ENCODE measurements at regions not wholly inside any gene's neighbourhood (a gene's known extent, or its start where the extent isn't known, plus 50 kb on each side); places are given as distances from the start of the nearest gene placed in this dataset.

GRCh38 chr4:138867404-138867803 lies 148.2 kb upstream of the NOCT start:
- Histone ChIP-seq H3K9me3 (ENCODE audit: control insufficient read depth, low read depth, low read length) (no peaks in the 10 kb centered on the region), H3K9me1 (ENCODE audit: control insufficient read depth, extremely low read depth, insufficient read depth, low read length) (no peaks in the 10 kb centered on the region), H3K79me2 (ENCODE audit: control insufficient read depth, insufficient read depth, low read length) (no peaks in the 10 kb centered on the region), H2AFZ (ENCODE audit: control insufficient read depth, low read length) (no peak overlapping the region), H3K4me1 (ENCODE audit: control insufficient read depth, extremely low read depth, insufficient read depth, low read length) (no peaks in the 10 kb centered on the region), H3K27ac (ENCODE audit: control insufficient read depth, insufficient read depth, low read length) (no peak overlapping the region), H4K20me1 (ENCODE audit: control insufficient read depth, extremely low read depth, insufficient read depth, low read length) (no peaks in the 10 kb centered on the region), H3K27me3 (ENCODE audit: control insufficient read depth, extremely low read depth, insufficient read depth, low read length) (peaks cover 3% of the 10 kb centered on the region), H3K9ac (ENCODE audit: control insufficient read depth, extremely low read depth, insufficient read depth, low read length) (no peak overlapping the region), H3K4me2 (ENCODE audit: control insufficient read depth, extremely low read depth, insufficient read depth, low read depth, low read length) (no peak overlapping the region), H3K36me3 (ENCODE audit: control insufficient read depth in 2 of 2, extremely low read depth in 1 of 2, insufficient read depth in 2 of 2, low read length in 2 of 2) (no peaks in the 10 kb centered on the region), H3K4me3 (ENCODE audit: control insufficient read depth in 2 of 3, extremely low read depth in 1 of 3, insufficient read depth in 2 of 3, low read depth in 1 of 3, low read length in 3 of 3) (no peak overlapping the region)
- FAIRE-seq (no peak), DNase-seq (ENCODE audit: low read depth, low spot score) (no peak)
- dilution Hi-C loops (cut with MboI; ENCODE audit: extremely low pct_ligation_motif_present, low sequenced_read_pairs), result no loop called here
- TF ChIP-seq EZH2 (IDR thresholded peaks at IDR 0.05; ENCODE audit: low read length), result no peak
- no peak for TF ChIP-seq CTCF (optimal IDR thresholded peaks at IDR 0.05 in 1 of 3, IDR thresholded peaks at IDR 0.05 in 1 of 3, conservative IDR thresholded peaks at IDR 0.05 in 1 of 3; ENCODE audit: extremely low read depth in 1 of 3, insufficient read depth in 2 of 3, low read length in 3 of 3)

GRCh38 chr4:138866314-138866713 lies 149.3 kb upstream of the NOCT start:
- dilution Hi-C loops (cut with MboI; ENCODE audit: extremely low pct_ligation_motif_present, low sequenced_read_pairs), result no loop called here
- H3K27ac ChIP-seq (ENCODE audit: control insufficient read depth, insufficient read depth, low read length), result no peak overlapping the region
- H2AFZ ChIP-seq (ENCODE audit: control insufficient read depth, low read length), result no peak overlapping the region
- no peaks in the 10 kb centered on the region for H3K79me2 ChIP-seq (ENCODE audit: control insufficient read depth, insufficient read depth, low read length)
- TF ChIP-seq CTCF (optimal IDR thresholded peaks at IDR 0.05 in 1 of 3, IDR thresholded peaks at IDR 0.05 in 1 of 3, conservative IDR thresholded peaks at IDR 0.05 in 1 of 3; ENCODE audit: extremely low read depth in 1 of 3, insufficient read depth in 2 of 3, low read length in 3 of 3) (no peak), EZH2 (IDR thresholded peaks at IDR 0.05; ENCODE audit: low read length) (no peak)
- no peaks in the 10 kb centered on the region for H3K9me3 ChIP-seq (ENCODE audit: control insufficient read depth, low read depth, low read length)
- no peaks in the 10 kb centered on the region for H4K20me1 ChIP-seq (ENCODE audit: control insufficient read depth, extremely low read depth, insufficient read depth, low read length)
- no peak overlapping the region for H3K4me2 ChIP-seq (ENCODE audit: control insufficient read depth, extremely low read depth, insufficient read depth, low read depth, low read length)
- peaks cover 3% of the 10 kb centered on the region for H3K27me3 ChIP-seq (ENCODE audit: control insufficient read depth, extremely low read depth, insufficient read depth, low read length)
- H3K4me1 ChIP-seq (ENCODE audit: control insufficient read depth, extremely low read depth, insufficient read depth, low read length), result no peaks in the 10 kb centered on the region
- DNase-seq (ENCODE audit: low read depth, low spot score), result no peak
- no peaks in the 10 kb centered on the region for H3K36me3 ChIP-seq (ENCODE audit: control insufficient read depth in 2 of 2, extremely low read depth in 1 of 2, insufficient read depth in 2 of 2, low read length in 2 of 2)
- FAIRE-seq, result no peak
- no peaks in the 10 kb centered on the region for H3K9me1 ChIP-seq (ENCODE audit: control insufficient read depth, extremely low read depth, insufficient read depth, low read length)
- no peak overlapping the region for H3K9ac ChIP-seq (ENCODE audit: control insufficient read depth, extremely low read depth, insufficient read depth, low read length)
- H3K4me3 ChIP-seq (ENCODE audit: control insufficient read depth in 2 of 3, extremely low read depth in 1 of 3, insufficient read depth in 2 of 3, low read depth in 1 of 3, low read length in 3 of 3), result no peak overlapping the region
